ENCODE measurements at regions not wholly inside any gene's neighbourhood (a gene's known extent, or its start where the extent isn't known, plus 50 kb on each side); places are given as distances from the start of the nearest gene placed in this dataset.

DNA sequence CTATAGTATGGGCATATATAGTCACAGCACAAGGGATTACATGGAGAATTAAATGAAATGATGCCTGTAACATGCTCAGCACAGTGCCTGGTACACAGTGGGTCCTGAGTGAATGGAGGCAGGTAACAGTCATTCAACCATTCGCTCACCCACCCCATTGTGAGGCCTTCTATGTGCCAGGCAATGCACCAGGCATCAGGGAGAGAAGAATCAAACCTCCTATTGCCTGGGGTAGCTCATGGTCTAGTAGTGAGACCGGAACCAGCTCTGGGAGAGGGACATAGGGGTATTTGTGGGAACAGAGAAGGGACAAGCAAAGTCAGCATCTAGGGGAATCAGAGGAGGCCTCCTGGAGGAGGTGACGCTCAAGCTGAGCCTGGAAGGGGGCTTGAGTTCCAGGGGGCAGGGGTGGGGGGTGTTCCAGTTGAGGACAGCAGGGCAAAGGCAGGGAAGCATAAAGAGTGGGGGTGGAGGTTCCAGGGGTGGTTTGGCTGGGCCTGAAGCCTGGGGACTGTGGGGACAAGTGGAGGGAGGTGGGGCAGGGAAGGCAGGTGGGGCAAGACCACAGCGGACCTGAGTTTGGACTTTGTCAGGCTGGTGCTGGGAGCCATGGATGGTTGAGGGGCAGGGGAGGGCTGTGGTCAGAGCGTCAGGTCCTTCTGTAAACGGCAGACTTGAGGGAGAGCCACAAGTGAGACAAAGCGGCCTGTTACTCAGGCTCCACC is 591.6 kb downstream of the PTPRU start:
- TF ChIP-seq POLR2A (IDR thresholded peaks at IDR 0.05; ENCODE audit: low read length), result no peak
- TF ChIP-seq GATA1 (IDR thresholded peaks at IDR 0.05; ENCODE audit: low read depth, low read length), result no peak

Measured in erythroblast (primary cell).